ENCODE measurements at regions not wholly inside any gene's neighbourhood (a gene's known extent, or its start where the extent isn't known, plus 50 kb on each side); places are given as distances from the start of the nearest gene placed in this dataset.
A peak's percentile ranks its signal among the peaks of the same experiment; 100 is the strongest.

DNA sequence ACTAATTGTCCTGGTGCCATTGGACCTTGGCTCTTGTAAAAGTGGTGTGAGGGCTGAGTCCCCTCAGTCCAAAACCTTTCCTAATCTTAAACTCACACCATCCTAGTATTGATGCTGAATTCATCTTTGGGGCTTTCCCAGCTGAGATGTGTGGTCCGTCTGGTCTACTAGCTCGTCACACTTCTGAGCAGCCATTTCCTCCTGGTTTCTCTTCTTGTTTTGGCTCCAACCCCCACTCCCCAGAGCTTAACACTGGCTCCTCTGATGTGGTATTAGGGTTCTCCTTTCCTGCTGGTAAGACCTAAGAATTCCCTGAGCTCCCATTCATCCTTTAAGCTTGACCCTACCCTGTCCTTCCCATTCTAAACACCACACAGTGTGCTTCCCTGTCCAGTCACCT is 900.6 kb downstream of the VRK1 start:
- DNase-seq (peak; percentile 56 to 80), ATAC-seq (peak; percentile 95 to 100 (median 96))
- Mint-ChIP-seq H3K4me1 (peaks cover 38 to 41% of the 10 kb centered on the region in 2 donors), H3K36me3 (peaks cover 9% of the 10 kb centered on the region), H3K9me3 (peaks cover 0 to 5% of the 10 kb centered on the region in 2 donors), H3K27ac (peak overlapping the region; percentile 81 to 82), H3K4me3 (peak overlapping the region; percentile 75), H3K27me3 (ENCODE audit: low read depth in 2 of 2) (no peaks in the 10 kb centered on the region)
- Histone ChIP-seq H3K27me3 (ENCODE audit: control insufficient read depth, insufficient read depth, low read length) (no peaks in the 10 kb centered on the region), H3K4me1 (ENCODE audit: control insufficient read depth, insufficient read depth, low read length) (peaks cover 30% of the 10 kb centered on the region), H3K9me3 (ENCODE audit: control insufficient read depth, insufficient read depth, low read length) (no peaks in the 10 kb centered on the region), H3K4me3 (ENCODE audit: low read length) (no peak overlapping the region), H3K36me3 (ENCODE audit: control insufficient read depth, insufficient read depth, low read length) (no peaks in the 10 kb centered on the region), H3K27ac (ENCODE audit: low read length) (peak overlapping the region; percentile 40)
- TF ChIP-seq CTCF (IDR thresholded peaks at IDR 0.05): no peak
- 0% methylated on average over 2 of the region's 2 CpGs for WGBS (ENCODE audit: insufficient coverage)
- intact Hi-C loops (cut with micrococcal nuclease): loop anchor here (1.0 kb wide), 1 partner anchor 9 kb away; no protein-coding TSS in a partner anchor

GRCh38 chr14:97699026-97699425 is 901.8 kb downstream of the VRK1 start:
- no peak for TF ChIP-seq CTCF (IDR thresholded peaks at IDR 0.05)
- intact Hi-C loops (cut with micrococcal nuclease): no loop called here
- Histone ChIP-seq H3K27me3 (ENCODE audit: control insufficient read depth, insufficient read depth, low read length) (no peaks in the 10 kb centered on the region), H3K9me3 (ENCODE audit: control insufficient read depth, insufficient read depth, low read length) (peaks cover 3% of the 10 kb centered on the region), H3K4me1 (ENCODE audit: control insufficient read depth, insufficient read depth, low read length) (peaks cover 41% of the 10 kb centered on the region), H3K4me3 (ENCODE audit: low read length) (no peak overlapping the region), H3K27ac (ENCODE audit: low read length) (no peak overlapping the region), H3K36me3 (ENCODE audit: control insufficient read depth, insufficient read depth, low read length) (no peaks in the 10 kb centered on the region)
- 96% methylated on average over 3 of the region's 3 CpGs for WGBS (ENCODE audit: insufficient coverage)
- no peak for DNase-seq
- Mint-ChIP-seq H3K4me3 (no peak overlapping the region), H3K9me3 (peaks cover 2 to 5% of the 10 kb centered on the region in 2 donors), H3K4me1 (peaks cover 51 to 53% of the 10 kb centered on the region in 2 donors), H3K36me3 (peaks cover 9% of the 10 kb centered on the region), H3K27me3 (ENCODE audit: low read depth in 2 of 2) (no peaks in the 10 kb centered on the region), H3K27ac (peak overlapping the region; percentile 81 to 82)
- ATAC-seq: no peak

GRCh38 chr14:97703006-97703760 is 906.0 kb downstream of the VRK1 start:
- Mint-ChIP-seq H3K27ac (peak overlapping the region; percentile 87 to 88), H3K27me3 (ENCODE audit: low read depth in 2 of 2) (no peaks in the 10 kb centered on the region), H3K4me1 (peaks cover 72 to 73% of the 10 kb centered on the region in 2 donors), H3K9me3 (peaks cover 2 to 3% of the 10 kb centered on the region in 2 donors), H3K36me3 (peaks cover 9% of the 10 kb centered on the region), H3K4me3 (peak overlapping the region; percentile 81)
- Histone ChIP-seq H3K4me3 (ENCODE audit: low read length) (no peak overlapping the region), H3K9me3 (ENCODE audit: control insufficient read depth, insufficient read depth, low read length) (peaks cover 3% of the 10 kb centered on the region), H3K27ac (ENCODE audit: low read length) (peak overlapping the region; percentile 73), H3K36me3 (ENCODE audit: control insufficient read depth, insufficient read depth, low read length) (no peaks in the 10 kb centered on the region), H3K4me1 (ENCODE audit: control insufficient read depth, insufficient read depth, low read length) (peaks cover 62% of the 10 kb centered on the region), H3K27me3 (ENCODE audit: control insufficient read depth, insufficient read depth, low read length) (no peaks in the 10 kb centered on the region)
- TF ChIP-seq CTCF (IDR thresholded peaks at IDR 0.05): no peak
- ATAC-seq: peak in 2 of 3 donors; percentile 28 to 40
- intact Hi-C loops (cut with micrococcal nuclease): loop anchor here (10.0 kb wide), 1 partner anchor 82 kb away; no protein-coding TSS in a partner anchor
- WGBS (ENCODE audit: insufficient coverage): 39% methylated on average over 12 of the region's 12 CpGs
- DNase-seq: peak in 1 of 2 donors; percentile 60
